ENCODE measurements at regions not wholly inside any gene's neighbourhood (a gene's known extent, or its start where the extent isn't known, plus 50 kb on each side); places are given as distances from the start of the nearest gene placed in this dataset.
"Not testable (repeated sequence)": the region's sequence is repeated elsewhere in the genome, so short reads cannot be mapped to it uniquely, and the experiment has no call there.

DNA sequence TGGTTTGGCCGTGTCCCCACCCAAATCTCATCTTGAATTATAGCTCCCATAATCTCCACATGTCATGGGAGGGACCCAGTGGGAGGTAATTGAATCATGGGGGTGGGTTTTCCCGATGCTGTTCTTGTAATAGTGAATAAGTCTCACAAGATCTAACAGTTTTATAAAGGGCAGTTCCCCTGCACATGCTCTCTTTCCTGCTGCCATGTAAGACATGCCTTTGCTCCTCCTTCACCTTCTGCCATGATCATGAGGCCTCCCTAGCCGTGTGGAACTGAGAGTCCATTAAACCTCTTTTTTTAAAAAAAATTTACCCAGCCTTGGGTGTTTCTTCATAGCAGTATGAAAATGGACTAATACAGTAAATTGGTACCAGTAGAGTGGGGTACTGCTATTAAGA is 510.6 kb upstream of the FANCL start:
- TF ChIP-seq, protein P1, sequence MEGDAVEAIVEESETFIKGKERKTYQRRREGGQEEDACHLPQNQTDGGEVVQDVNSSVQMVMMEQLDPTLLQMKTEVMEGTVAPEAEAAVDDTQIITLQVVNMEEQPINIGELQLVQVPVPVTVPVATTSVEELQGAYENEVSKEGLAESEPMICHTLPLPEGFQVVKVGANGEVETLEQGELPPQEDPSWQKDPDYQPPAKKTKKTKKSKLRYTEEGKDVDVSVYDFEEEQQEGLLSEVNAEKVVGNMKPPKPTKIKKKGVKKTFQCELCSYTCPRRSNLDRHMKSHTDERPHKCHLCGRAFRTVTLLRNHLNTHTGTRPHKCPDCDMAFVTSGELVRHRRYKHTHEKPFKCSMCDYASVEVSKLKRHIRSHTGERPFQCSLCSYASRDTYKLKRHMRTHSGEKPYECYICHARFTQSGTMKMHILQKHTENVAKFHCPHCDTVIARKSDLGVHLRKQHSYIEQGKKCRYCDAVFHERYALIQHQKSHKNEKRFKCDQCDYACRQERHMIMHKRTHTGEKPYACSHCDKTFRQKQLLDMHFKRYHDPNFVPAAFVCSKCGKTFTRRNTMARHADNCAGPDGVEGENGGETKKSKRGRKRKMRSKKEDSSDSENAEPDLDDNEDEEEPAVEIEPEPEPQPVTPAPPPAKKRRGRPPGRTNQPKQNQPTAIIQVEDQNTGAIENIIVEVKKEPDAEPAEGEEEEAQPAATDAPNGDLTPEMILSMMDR (IDR thresholded peaks at IDR 0.05): not testable (repeated sequence)
- not testable (repeated sequence) for TF ChIP-seq EP300, POLR2A (IDR thresholded peaks at IDR 0.05)
